ENCODE measurements at regions not wholly inside any gene's neighbourhood (a gene's known extent, or its start where the extent isn't known, plus 50 kb on each side); places are given as distances from the start of the nearest gene placed in this dataset.

DNA sequence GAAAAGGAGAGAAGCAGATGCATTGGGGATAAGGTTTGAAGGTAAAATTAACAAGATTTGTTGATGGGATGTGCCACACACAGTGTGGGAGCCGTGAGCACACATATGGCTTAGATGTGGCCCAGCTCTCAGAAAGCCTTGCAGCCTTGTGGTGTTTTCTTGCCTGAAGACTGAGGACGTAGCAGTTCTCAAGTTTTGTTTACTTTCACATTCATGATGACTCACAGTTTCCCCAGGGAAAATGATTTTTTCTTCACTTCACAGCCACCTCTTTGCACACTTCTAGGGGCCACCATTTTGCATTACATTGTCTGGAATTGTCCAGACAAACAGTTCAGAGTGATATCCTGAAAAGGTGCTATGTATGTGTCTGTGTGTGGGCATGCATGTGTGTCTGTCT lies 126.2 kb downstream of the BASP1 start:
- DNase-seq (peak; percentile 92), ATAC-seq (ENCODE audit: low read depth) (peak; percentile 86)
- Histone ChIP-seq H4K91ac (ENCODE audit: insufficient read depth, low read depth, low read length) (peak overlapping the region; percentile 12; the same call in 1 of the 2 replicates), H3K36me3 (ENCODE audit: control insufficient read depth, insufficient read depth, low read length) (no peaks in the 10 kb centered on the region), H4K20me1 (ENCODE audit: insufficient read depth, low read length) (no peaks in the 10 kb centered on the region), H2BK20ac (ENCODE audit: low read depth, low read length) (peak overlapping the region; percentile 44; the same call in 1 of the 2 replicates), H3K56ac (ENCODE audit: extremely low read depth, insufficient read depth, low read length) (no peak overlapping the region), H3K4me2 (ENCODE audit: low read depth, low read length) (peak overlapping the region; percentile 33; the same call in 1 of the 2 replicates), H3K18ac (ENCODE audit: low read depth, low read length) (peak overlapping the region; percentile 80; the same call in 1 of the 2 replicates), H2BK120ac (ENCODE audit: low read depth, low read length) (peak overlapping the region; percentile 54; the same call in 1 of the 2 replicates), H3K4me3 (ENCODE audit: insufficient read depth, low read depth, low read length) (no peak overlapping the region), H3K4ac (ENCODE audit: low read depth, low read length) (peak overlapping the region; percentile 8; the same call in 1 of the 2 replicates), H3K27ac (ENCODE audit: insufficient read depth, low read length) (no peak overlapping the region), H4K5ac (ENCODE audit: low read depth, low read length) (peak overlapping the region; percentile 62; the same call in 1 of the 2 replicates), H2AFZ (replicated peaks; ENCODE audit: low read length, poor library complexity) (no peak overlapping the region), H3K9ac (ENCODE audit: low read depth, low read length) (no peak overlapping the region), H3K4me1 (ENCODE audit: control insufficient read depth, insufficient read depth, low read length) (peaks cover 12% of the 10 kb centered on the region), H2AK9ac (replicated peaks; ENCODE audit: low read depth, low read length, poor library complexity) (no peak overlapping the region), H3K23ac (ENCODE audit: low read depth, low read length) (no peak overlapping the region), H3K14ac (replicated peaks; ENCODE audit: low read depth, low read length) (peak overlapping the region; percentile 19; the same call in 1 of the 2 replicates), H2AK5ac (ENCODE audit: low read depth, low read length) (no peak overlapping the region), H3K9me3 (ENCODE audit: control insufficient read depth, insufficient read depth, low read length) (peaks cover under 1% of the 10 kb centered on the region), H2BK15ac (ENCODE audit: low read depth, low read length) (no peak overlapping the region), H2BK5ac (ENCODE audit: low read depth, low read length, poor library complexity, severe bottlenecking) (peak overlapping the region; percentile 20), H3K79me1 (ENCODE audit: low read depth in 1 of 2, low read length in 2 of 2) (no peaks in the 10 kb centered on the region), H3K27me3 (ENCODE audit: control insufficient read depth, insufficient read depth, low read length) (no peaks in the 10 kb centered on the region), H4K8ac (ENCODE audit: low read depth in 2 of 2, low read length in 2 of 2) (peak overlapping the region in 1 of 2 experiments; percentile 61; a peak in 2 of 4 replicates), H3K9me1 (ENCODE audit: insufficient read depth, low read length) (0 out of 2 replicates have a peak, but pooled peaks cover 2% of the 10 kb centered on the region)
- intact Hi-C loops (cut with micrococcal nuclease): no loop called here
- no CpG with 5 or more reads among the region's 2 CpGs for whole genome bisulfite sequencing, 2 experiments (ENCODE audit: extremely low coverage in 2 of 2, insufficient read length in 1 of 2)
- in situ Hi-C loops (cut with MboI; ENCODE audit: low sequenced_read_pairs): no loop called here
- peak; percentile 90 for TF ChIP-seq FOS (IDR thresholded peaks at IDR 0.05; ENCODE audit: low read depth, low read length)
- peak; percentile 38; the same call in 1 of the 2 replicates for TF ChIP-seq BHLHE40 (IDR thresholded peaks at IDR 0.05; ENCODE audit: low read depth, low read length)
- TF ChIP-seq NFE2L2 (IDR thresholded peaks at IDR 0.05; ENCODE audit: low read depth, low read length): peak; percentile 17; the same call in 1 of the 2 replicates
- peak; percentile 14; the same call in 1 of the 2 replicates for TF ChIP-seq MXI1 (IDR thresholded peaks at IDR 0.05; ENCODE audit: borderline replicate concordance, low read depth, low read length)
- TF ChIP-seq, protein P1, sequence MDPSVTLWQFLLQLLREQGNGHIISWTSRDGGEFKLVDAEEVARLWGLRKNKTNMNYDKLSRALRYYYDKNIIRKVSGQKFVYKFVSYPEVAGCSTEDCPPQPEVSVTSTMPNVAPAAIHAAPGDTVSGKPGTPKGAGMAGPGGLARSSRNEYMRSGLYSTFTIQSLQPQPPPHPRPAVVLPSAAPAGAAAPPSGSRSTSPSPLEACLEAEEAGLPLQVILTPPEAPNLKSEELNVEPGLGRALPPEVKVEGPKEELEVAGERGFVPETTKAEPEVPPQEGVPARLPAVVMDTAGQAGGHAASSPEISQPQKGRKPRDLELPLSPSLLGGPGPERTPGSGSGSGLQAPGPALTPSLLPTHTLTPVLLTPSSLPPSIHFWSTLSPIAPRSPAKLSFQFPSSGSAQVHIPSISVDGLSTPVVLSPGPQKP (IDR thresholded peaks at IDR 0.05; ENCODE audit: borderline replicate concordance, low read depth, low read length): no peak
- TF ChIP-seq POLR2A (IDR thresholded peaks at IDR 0.05; ENCODE audit: low read depth, low read length): no peak
- TF ChIP-seq CEBPB (IDR thresholded peaks at IDR 0.05; ENCODE audit: low read depth, low read length): 0 out of 2 replicates have a peak, but pooled peaks have one; percentile 5
- TF ChIP-seq RAD21 (IDR thresholded peaks at IDR 0.05; ENCODE audit: low read length): no peak
- TF ChIP-seq MAFK (IDR thresholded peaks at IDR 0.05; ENCODE audit: low read depth, low read length): 0 out of 2 replicates have a peak, but pooled peaks have one; percentile 10
- no TSS peak for BruUV-seq (replicated peaks)
- dilution Hi-C loops (cut with HindIII; ENCODE audit: low sequenced_read_pairs, unreplicated experiment): no loop called here
- CTCF ChIA-PET: interaction anchor here (0.6 kb wide), 1 partner anchor 968 kb away, joined by 3 read pairs; no protein-coding TSS in a partner anchor
- POLR2A ChIA-PET (ENCODE audit: unreplicated experiment): no interaction called here

All from IMR-90 (cell line).